ENCODE measurements at regions not wholly inside any gene's neighbourhood (a gene's known extent, or its start where the extent isn't known, plus 50 kb on each side); places are given as distances from the start of the nearest gene placed in this dataset.

DNA sequence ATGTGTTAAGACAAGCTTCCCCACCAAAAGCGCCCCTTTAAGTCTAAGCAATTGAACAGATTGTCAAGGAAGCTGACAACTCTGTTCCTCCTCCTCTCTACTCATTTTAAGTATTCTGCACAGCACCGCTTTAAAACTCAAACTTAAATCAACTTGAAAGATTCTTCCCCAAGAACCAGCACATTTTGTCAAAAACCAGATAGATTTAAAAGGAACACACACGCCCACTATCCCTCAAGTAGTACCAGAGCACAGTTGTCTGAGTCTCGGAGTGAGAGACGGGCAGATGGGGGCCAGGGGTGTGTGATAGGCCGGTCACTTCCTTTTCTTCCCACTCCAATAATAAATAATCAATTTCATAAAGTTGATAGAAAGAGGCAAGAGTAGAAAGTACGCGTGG lies 67.7 kb upstream of the POU3F3 start:
- H3K36me3 Mint-ChIP-seq (ENCODE audit: insufficient read depth, unreplicated experiment) = no peaks in the 10 kb centered on the region
- no peak overlapping the region for H3K27ac Mint-ChIP-seq (ENCODE audit: low read depth, unreplicated experiment)
- CTCF ChIA-PET = no interaction called here
- intact Hi-C loops (cut with micrococcal nuclease) = no loop called here
- H3K4me1 Mint-ChIP-seq (ENCODE audit: insufficient read depth, unreplicated experiment) = peaks cover 8% of the 10 kb centered on the region
- peaks cover 36% of the 10 kb centered on the region for H3K27me3 Mint-ChIP-seq (ENCODE audit: insufficient read depth, unreplicated experiment)
- no peak for DNase-seq (ENCODE audit: unreplicated experiment)
- TF ChIP-seq, protein P1, sequence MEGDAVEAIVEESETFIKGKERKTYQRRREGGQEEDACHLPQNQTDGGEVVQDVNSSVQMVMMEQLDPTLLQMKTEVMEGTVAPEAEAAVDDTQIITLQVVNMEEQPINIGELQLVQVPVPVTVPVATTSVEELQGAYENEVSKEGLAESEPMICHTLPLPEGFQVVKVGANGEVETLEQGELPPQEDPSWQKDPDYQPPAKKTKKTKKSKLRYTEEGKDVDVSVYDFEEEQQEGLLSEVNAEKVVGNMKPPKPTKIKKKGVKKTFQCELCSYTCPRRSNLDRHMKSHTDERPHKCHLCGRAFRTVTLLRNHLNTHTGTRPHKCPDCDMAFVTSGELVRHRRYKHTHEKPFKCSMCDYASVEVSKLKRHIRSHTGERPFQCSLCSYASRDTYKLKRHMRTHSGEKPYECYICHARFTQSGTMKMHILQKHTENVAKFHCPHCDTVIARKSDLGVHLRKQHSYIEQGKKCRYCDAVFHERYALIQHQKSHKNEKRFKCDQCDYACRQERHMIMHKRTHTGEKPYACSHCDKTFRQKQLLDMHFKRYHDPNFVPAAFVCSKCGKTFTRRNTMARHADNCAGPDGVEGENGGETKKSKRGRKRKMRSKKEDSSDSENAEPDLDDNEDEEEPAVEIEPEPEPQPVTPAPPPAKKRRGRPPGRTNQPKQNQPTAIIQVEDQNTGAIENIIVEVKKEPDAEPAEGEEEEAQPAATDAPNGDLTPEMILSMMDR (IDR thresholded peaks at IDR 0.05; ENCODE audit: unreplicated experiment) = no peak
- POLR2A ChIA-PET = no interaction called here
- no peak overlapping the region for H3K4me3 Mint-ChIP-seq (ENCODE audit: unreplicated experiment)
- BruUV-seq (replicated peaks) = no TSS peak
- H3K9me3 Mint-ChIP-seq (ENCODE audit: unreplicated experiment) = no peaks in the 10 kb centered on the region

DNA sequence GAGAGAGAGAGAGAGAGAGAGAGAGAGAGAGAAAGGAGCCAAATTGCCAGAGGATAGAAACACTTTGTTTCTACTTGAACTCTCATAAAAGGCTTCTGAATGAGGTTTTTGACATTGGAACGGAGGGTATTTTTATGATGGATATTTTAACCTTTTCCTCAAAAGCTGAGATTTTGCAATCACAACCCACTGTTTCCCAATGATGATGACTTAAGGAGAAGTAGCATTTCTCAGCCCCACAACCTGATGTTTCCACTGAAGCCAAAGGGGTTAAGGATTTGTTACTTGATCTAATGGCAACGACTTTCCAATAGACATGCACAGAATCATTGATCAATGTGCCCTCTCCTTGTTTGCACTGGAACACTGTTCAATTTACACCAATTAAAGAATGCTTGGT lies 67.1 kb upstream of the POU3F3 start:
- POLR2A ChIA-PET = no interaction called here
- no peak overlapping the region for H3K27ac Mint-ChIP-seq (ENCODE audit: low read depth, unreplicated experiment)
- DNase-seq (ENCODE audit: unreplicated experiment) = no peak
- H3K4me1 Mint-ChIP-seq (ENCODE audit: insufficient read depth, unreplicated experiment) = peaks cover 8% of the 10 kb centered on the region
- H3K4me3 Mint-ChIP-seq (ENCODE audit: unreplicated experiment) = no peak overlapping the region
- no peaks in the 10 kb centered on the region for H3K9me3 Mint-ChIP-seq (ENCODE audit: unreplicated experiment)
- peaks cover 42% of the 10 kb centered on the region for H3K27me3 Mint-ChIP-seq (ENCODE audit: insufficient read depth, unreplicated experiment)
- TF ChIP-seq, protein P1 (IDR thresholded peaks at IDR 0.05; ENCODE audit: unreplicated experiment) = no peak
- H3K36me3 Mint-ChIP-seq (ENCODE audit: insufficient read depth, unreplicated experiment) = no peaks in the 10 kb centered on the region
- no TSS peak for BruUV-seq (replicated peaks)
- intact Hi-C loops (cut with micrococcal nuclease) = no loop called here
- CTCF ChIA-PET = no interaction called here

DNA sequence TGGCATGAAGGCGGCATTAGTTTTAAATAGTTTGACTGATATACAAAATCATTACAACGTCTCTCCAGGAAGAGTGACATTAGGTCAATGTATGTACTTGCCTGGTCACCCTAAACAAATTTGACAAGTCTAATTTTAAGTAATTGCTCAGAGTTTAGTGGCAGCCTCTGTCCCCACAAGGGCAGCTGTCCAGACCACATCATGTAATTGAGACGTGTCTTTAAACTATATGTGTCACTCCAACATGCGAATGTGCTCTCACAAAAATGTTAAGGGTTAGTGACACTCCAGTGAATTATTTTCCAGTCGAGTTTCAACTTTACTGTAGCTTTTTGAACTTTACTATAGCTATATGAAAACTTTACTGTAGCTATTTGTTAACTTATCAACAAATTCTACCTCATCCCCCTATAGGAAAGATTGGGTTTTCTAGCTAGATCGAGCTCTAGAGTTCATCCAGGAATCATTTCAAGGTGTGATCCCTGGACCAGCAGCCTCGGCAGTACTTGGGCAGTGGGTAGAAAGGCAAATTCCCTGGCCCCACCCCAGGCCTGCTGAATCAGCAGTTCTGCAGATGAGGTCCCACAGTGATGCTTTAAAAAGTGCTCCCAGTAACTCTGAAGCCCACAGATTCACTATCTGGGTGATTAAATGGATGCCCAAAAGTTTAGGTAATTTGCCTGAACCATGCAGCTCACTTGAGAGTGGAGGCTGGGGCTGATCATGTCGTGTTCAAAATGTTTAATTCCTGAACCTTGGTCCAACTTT lies 66.4 kb upstream of the POU3F3 start:
- intact Hi-C loops (cut with micrococcal nuclease) = no loop called here
- no TSS peak for BruUV-seq (replicated peaks)
- POLR2A ChIA-PET = no interaction called here
- H3K27me3 Mint-ChIP-seq (ENCODE audit: insufficient read depth, unreplicated experiment) = peaks cover 47% of the 10 kb centered on the region
- DNase-seq (ENCODE audit: unreplicated experiment) = no peak
- no peaks in the 10 kb centered on the region for H3K36me3 Mint-ChIP-seq (ENCODE audit: insufficient read depth, unreplicated experiment)
- H3K27ac Mint-ChIP-seq (ENCODE audit: low read depth, unreplicated experiment) = no peak overlapping the region
- CTCF ChIA-PET = interaction anchor here (0.6 to 0.8 kb wide), 2 partner anchors 16 to 26 kb away, joined by 3 read pairs; no protein-coding TSS in a partner anchor
- no peak overlapping the region for H3K4me3 Mint-ChIP-seq (ENCODE audit: unreplicated experiment)
- TF ChIP-seq, protein P1 (IDR thresholded peaks at IDR 0.05; ENCODE audit: unreplicated experiment) = no peak
- peaks cover 8% of the 10 kb centered on the region for H3K4me1 Mint-ChIP-seq (ENCODE audit: insufficient read depth, unreplicated experiment)
- no peaks in the 10 kb centered on the region for H3K9me3 Mint-ChIP-seq (ENCODE audit: unreplicated experiment)

DNA sequence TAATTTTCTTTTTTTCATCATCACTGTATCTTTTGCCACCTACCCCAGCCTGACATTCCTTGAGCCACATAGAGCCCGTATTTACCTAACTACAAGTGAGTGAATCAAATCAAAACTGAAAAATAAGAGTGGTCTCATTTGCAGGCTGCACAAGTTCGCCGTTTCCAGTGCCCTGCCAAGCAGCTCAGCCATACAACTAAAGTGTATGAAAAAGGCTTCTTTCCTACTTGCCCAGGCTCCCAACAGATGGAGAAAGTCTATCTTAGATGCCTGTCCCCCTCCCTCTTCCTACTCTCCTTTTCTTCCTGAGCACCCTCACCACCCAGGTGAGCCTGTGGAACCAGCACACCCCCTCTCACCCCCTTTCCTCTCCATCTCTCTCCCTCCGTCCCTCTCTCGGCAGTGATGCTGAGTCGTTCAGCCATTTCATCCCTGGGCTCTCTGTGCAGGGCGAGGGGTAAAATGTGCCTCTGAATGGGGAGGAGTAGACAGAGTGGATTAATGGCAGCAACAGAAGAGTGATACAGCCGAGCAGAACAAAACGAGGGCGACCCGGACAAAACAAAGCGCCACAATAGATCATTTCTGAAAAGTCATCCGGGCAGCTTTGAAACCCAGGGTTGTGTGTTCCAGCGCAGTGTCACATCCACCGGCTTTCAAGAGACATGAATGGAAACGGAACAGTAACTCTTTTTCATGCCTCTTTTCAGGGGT lies 65.0 kb upstream of the POU3F3 start:
- DNase-seq (ENCODE audit: unreplicated experiment) = no peak
- H3K27ac Mint-ChIP-seq (ENCODE audit: low read depth, unreplicated experiment) = no peak overlapping the region
- TF ChIP-seq, protein P1 (IDR thresholded peaks at IDR 0.05; ENCODE audit: unreplicated experiment) = no peak
- no TSS peak for BruUV-seq (replicated peaks)
- no peak overlapping the region for H3K4me3 Mint-ChIP-seq (ENCODE audit: unreplicated experiment)
- peaks cover 47% of the 10 kb centered on the region for H3K27me3 Mint-ChIP-seq (ENCODE audit: insufficient read depth, unreplicated experiment)
- ChIA-PET CTCF (no interaction called here), POLR2A (no interaction called here)
- no peaks in the 10 kb centered on the region for H3K9me3 Mint-ChIP-seq (ENCODE audit: unreplicated experiment)
- intact Hi-C loops (cut with micrococcal nuclease) = no loop called here
- peaks cover 11% of the 10 kb centered on the region for H3K4me1 Mint-ChIP-seq (ENCODE audit: insufficient read depth, unreplicated experiment)
- H3K36me3 Mint-ChIP-seq (ENCODE audit: insufficient read depth, unreplicated experiment) = no peaks in the 10 kb centered on the region
